GM12878 (cell line): ENCODE measurements at regions not wholly inside any gene's neighbourhood (a gene's known extent, or its start where the extent isn't known, plus 50 kb on each side); places are given as distances from the start of the nearest gene placed in this dataset.

Source experiments
- ATAC-seq: fragments of 200-7000 bp; cut with Tn5 transposase; 3 replicates; pipeline ENCODE4 v1.9.1; 2020; ENCODE audit warnings: mild to moderate bottlenecking, moderate library complexity
- BruUV-seq: library from RNA; stranded (reverse); fragments of 400-500 nt; replicated peaks from 2 replicates; lab custom pipeline; 2021; lab: Mats Ljungman, UMichigan
- CTCF ChIA-PET: fragments of 300-600 bp; sonication (Branson Sonifier 250); formaldehyde crosslinking; extraction: SDS; loops from one replicate; lab custom pipeline; 2021; ENCODE audit warnings: inconsistent platforms; lab: Yijun Ruan, JAX
- POLR2A ChIA-PET: fragments of 350-600 bp; formaldehyde crosslinking; extraction: SDS; loops from one replicate; lab custom pipeline; 2021; ENCODE audit warnings: inconsistent platforms; lab: Charles Lee
- RAD21 ChIA-PET: fragments of 300-600 bp; sonication (Branson Sonifier 250); formaldehyde crosslinking; loops from one replicate; lab custom pipeline; 2023; ENCODE audit warnings: antibody characterized with exemption; ENCODE audit not compliant: unreplicated experiment; lab: Charles Lee
- SMC1A ChIA-PET: fragments of 300-600 bp; sonication (Branson Sonifier 250); formaldehyde crosslinking; loops from one replicate; lab custom pipeline; 2023; ENCODE audit not compliant: unreplicated experiment, uncharacterized antibody; lab: Charles Lee
- DNase-seq: peaks from one replicate; pipeline ENCODE4 v3.0.0-alpha.2; 2011; ENCODE audit warnings: low read depth, low spot score
- FAIRE-seq: peaks from 3 replicates; lab custom pipeline; 2011; peaks lifted over from hg19 to GRCh38; lab: Jason Lieb, UNC
- H2AFZ ChIP-seq: 2 replicates; pipeline ENCODE4 v1.6.0; 2011; ENCODE audit warnings: low read depth, low read length, control low read depth; ENCODE audit not compliant: control insufficient read depth
- H3K27ac ChIP-seq: 2 replicates; pipeline ENCODE4 v1.5.1; 2011; ENCODE audit warnings: control low read depth; ENCODE audit not compliant: control insufficient read depth, insufficient read depth
- H3K27me3 ChIP-seq, 2 experiments: replicated peaks in 1 of 2; 2 replicates each; pipeline versions ENCODE4 v1.6.0 to v1.6.1; 2011; ENCODE audit warnings: low read length in 1 of 2; ENCODE audit not compliant: control insufficient read depth in 2 of 2, insufficient read depth in 2 of 2
- H3K36me3 ChIP-seq, 2 experiments: 2 replicates each; pipeline ENCODE4 v1.5.1; 2011; ENCODE audit warnings: low read length in 1 of 2; ENCODE audit not compliant: control insufficient read depth in 2 of 2, insufficient read depth in 2 of 2
- H3K4me1 ChIP-seq: 2 replicates; pipeline ENCODE4 v1.6.1; 2011; ENCODE audit warnings: mild to moderate bottlenecking, low read length, moderate library complexity, mixed read lengths; ENCODE audit not compliant: control insufficient read depth, insufficient read depth
- H3K4me2 ChIP-seq: 2 replicates; pipeline ENCODE4 v1.6.0; 2011; ENCODE audit warnings: control low read depth; ENCODE audit not compliant: control insufficient read depth, insufficient read depth
- H3K4me3 ChIP-seq: fragments of 200-600 bp; sonication (generic); 2 replicates; pipeline ENCODE4 v1.5.1; 2016
- H3K79me2 ChIP-seq: 2 replicates; pipeline ENCODE4 v1.6.0; 2011; ENCODE audit warnings: low read length; ENCODE audit not compliant: control insufficient read depth, insufficient read depth
- H3K9ac ChIP-seq: 2 replicates; pipeline ENCODE4 v1.8.0; 2011; ENCODE audit warnings: low read length, control low read depth, mixed read lengths; ENCODE audit not compliant: control insufficient read depth, insufficient read depth
- H3K9me3 ChIP-seq: replicated peaks from 3 replicates; pipeline ENCODE4 v1.5.1; 2011; ENCODE audit warnings: mild to moderate bottlenecking, low read length; ENCODE audit not compliant: control insufficient read depth, insufficient read depth
- H4K20me1 ChIP-seq: 2 replicates; pipeline ENCODE4 v1.6.0; 2011; ENCODE audit not compliant: control insufficient read depth, insufficient read depth
- E2F4 ChIP-seq: IDR thresholded peaks from 2 replicates; pipeline ENCODE4 v1.6.1; 2012; ENCODE audit warnings: low read depth, low read length, improper control_type of control experiment
- EED ChIP-seq: sonication (generic); IDR thresholded peaks from 2 replicates; pipeline ENCODE4 v1.6.1; 2016; ENCODE audit warnings: antibody characterized with exemption, low read depth
- ESRRA ChIP-seq: IDR thresholded peaks from 2 replicates; pipeline ENCODE4 v1.6.1; 2012; ENCODE audit warnings: mild to moderate bottlenecking, low read length, improper control_type of control experiment
- IRF4 ChIP-seq: IDR thresholded peaks from 2 replicates; pipeline ENCODE4 v1.6.1; 2011; ENCODE audit warnings: low read depth, low read length
- KLF5 ChIP-seq: fragments of 450-650 bp; IDR thresholded peaks from 2 replicates; pipeline ENCODE4 v1.6.1; 2014; ENCODE audit warnings: mild to moderate bottlenecking; ENCODE audit not compliant: partially characterized antibody
- MEF2A ChIP-seq: IDR thresholded peaks from 2 replicates; pipeline ENCODE4 v1.6.1; 2011; ENCODE audit warnings: low read depth, mild to moderate bottlenecking, low read length, moderate library complexity; ENCODE audit not compliant: insufficient read depth
- SP1 ChIP-seq: IDR thresholded peaks from one replicate; pipeline ENCODE4 v1.6.1; 2011; ENCODE audit warnings: low read depth, low read length
- SRF ChIP-seq, 2 experiments: IDR thresholded peaks; 2 replicates each; pipeline ENCODE4 v1.6.1; 2011; ENCODE audit warnings: low read depth in 2 of 2, low read length in 2 of 2, mild to moderate bottlenecking in 1 of 2, moderate library complexity in 1 of 2
- TARDBP ChIP-seq: IDR thresholded peaks from 2 replicates; pipeline ENCODE4 v1.6.1; 2016; ENCODE audit warnings: borderline replicate concordance
- TBL1XR1 ChIP-seq: IDR thresholded peaks from 2 replicates; pipeline ENCODE4 v1.6.1; 2012; ENCODE audit warnings: low read depth, low read length, improper control_type of control experiment
- TCF3 ChIP-seq: IDR thresholded peaks from 2 replicates; pipeline ENCODE4 v1.6.1; 2012; ENCODE audit warnings: low read depth, mild to moderate bottlenecking, low read length, borderline replicate concordance; ENCODE audit not compliant: insufficient read depth
- WRNIP1 ChIP-seq: IDR thresholded peaks from 2 replicates; pipeline ENCODE4 v1.6.1; 2011; ENCODE audit warnings: low read depth, low read length, improper control_type of control experiment, borderline replicate concordance
- ZBED1 ChIP-seq: IDR thresholded peaks from 2 replicates; pipeline ENCODE4 v1.6.1; 2016; ENCODE audit warnings: borderline replicate concordance
- ZNF622 ChIP-seq: fragments of 450-650 bp; IDR thresholded peaks from 2 replicates; pipeline ENCODE4 v1.6.1; 2017; ENCODE audit warnings: mild to moderate bottlenecking, inconsistent platforms
- in situ Hi-C: fragments of 300-500 bp; cut with MboI; formaldehyde crosslinking; loops from 9 replicates; pipeline ENCODE4 v1.14.3; 2018; ENCODE audit warnings: mixed read lengths
- intact Hi-C: fragments of 100-400 bp; cut with micrococcal nuclease; formaldehyde crosslinking; loops from one replicate; pipeline ENCODE4 v1.14.2; 2022; ENCODE audit not compliant: unreplicated experiment

GRCh38 chr11:92308366-92308765, 83.7 kb downstream of the FAT3 start:
- Histone ChIP-seq H4K20me1 (no peaks in the 10 kb centered on the region), H2AFZ (no peak overlapping the region), H3K27ac (no peak overlapping the region), H3K4me2 (no peak overlapping the region), H3K9me3 (no peaks in the 10 kb centered on the region), H3K27me3 (no peaks in the 10 kb centered on the region; a peak in 1 of 4 replicates), H3K4me1 (no peaks in the 10 kb centered on the region), H3K36me3 (no peaks in the 10 kb centered on the region), H3K9ac (no peak overlapping the region), H3K4me3 (no peak overlapping the region), H3K79me2 (no peaks in the 10 kb centered on the region)
- RAD21 ChIA-PET, result no interaction called here
- no peak for FAIRE-seq
- SMC1A ChIA-PET, result no interaction called here
- CTCF ChIA-PET, result no interaction called here
- no peak for DNase-seq
- intact Hi-C loops (no loop called here), in situ Hi-C loops (no loop called here)
- POLR2A ChIA-PET, result interaction anchor here (0.8 kb wide), 1 partner anchor 1090 kb away, joined by 3 read pairs; no protein-coding TSS in a partner anchor
- no peak for TF ChIP-seq WRNIP1
- TF ChIP-seq TCF3, result no peak
- no peak for TF ChIP-seq E2F4
- no peak for TF ChIP-seq ESRRA
- TF ChIP-seq ZNF622, result no peak
- no peak for TF ChIP-seq TARDBP
- TF ChIP-seq SP1, result no peak
- TF ChIP-seq IRF4, result no peak
- no peak for TF ChIP-seq ZBED1
- TF ChIP-seq EED, result no peak
- no peak for TF ChIP-seq SRF (IDR thresholded peaks at IDR 0.05; ENCODE audit: low read depth in 2 of 2, low read length in 2 of 2)
- TF ChIP-seq MEF2A, result no peak
- no peak for TF ChIP-seq TBL1XR1
- no peak for TF ChIP-seq KLF5
- no peak for ATAC-seq
- no TSS peak for BruUV-seq
